ENCODE measurements at regions not wholly inside any gene's neighbourhood (a gene's known extent, or its start where the extent isn't known, plus 50 kb on each side); places are given as distances from the start of the nearest gene placed in this dataset.

GRCh38 chr13:97140611-97141010 is 81.5 kb upstream of the MBNL2 start:
- Histone ChIP-seq H2AFZ (ENCODE audit: low read length) (no peak overlapping the region), H3K9me3 (ENCODE audit: low read length) (no peaks in the 10 kb centered on the region), H3K4me1 (ENCODE audit: insufficient read depth, low read length) (peaks cover 25% of the 10 kb centered on the region), H3K9me2 (replicated peaks; ENCODE audit: low read length) (no peaks in the 10 kb centered on the region), H3K9ac (ENCODE audit: low read length) (no peak overlapping the region), H4K20me1 (ENCODE audit: low read length) (no peaks in the 10 kb centered on the region), H3F3A (ENCODE audit: low read length, unreplicated experiment) (no peaks in the 10 kb centered on the region), H3K4me3 (ENCODE audit: low read length) (no peak overlapping the region), H3K79me2 (ENCODE audit: low read length) (no peaks in the 10 kb centered on the region), H3K36me3 (ENCODE audit: low read depth, low read length) (no peaks in the 10 kb centered on the region), H3K27ac (ENCODE audit: low read length) (peak overlapping the region; percentile 73), H3K27me3 (ENCODE audit: low read length) (no peaks in the 10 kb centered on the region), H3K4me2 (ENCODE audit: low read length) (peak overlapping the region; percentile 75)
- DNase-seq (no peak), ATAC-seq (no peak)
- ChIA-PET CTCF (interaction anchor here (0.6 to 1.4 kb wide), 4 partner anchors 24 to 204 kb away, joined by 3 to 15 read pairs (median 3); no protein-coding TSS in a partner anchor), POLR2A (ENCODE audit: unreplicated experiment) (interaction anchor here (0.9 kb wide), 1 partner anchor 82 kb away, joined by 6 read pairs; the partner anchor contains the start of gene MBNL2)
- BruUV-seq (replicated peaks): no TSS peak
- intact Hi-C loops (cut with micrococcal nuclease): no loop called here
- TF ChIP-seq EZH2 (IDR thresholded peaks at IDR 0.05; ENCODE audit: low read length, unreplicated experiment) (no peak), EZH2phosphoT487 (IDR thresholded peaks at IDR 0.05; ENCODE audit: borderline replicate concordance, low read length) (no peak)
- TF ChIP-seq, protein P1, sequence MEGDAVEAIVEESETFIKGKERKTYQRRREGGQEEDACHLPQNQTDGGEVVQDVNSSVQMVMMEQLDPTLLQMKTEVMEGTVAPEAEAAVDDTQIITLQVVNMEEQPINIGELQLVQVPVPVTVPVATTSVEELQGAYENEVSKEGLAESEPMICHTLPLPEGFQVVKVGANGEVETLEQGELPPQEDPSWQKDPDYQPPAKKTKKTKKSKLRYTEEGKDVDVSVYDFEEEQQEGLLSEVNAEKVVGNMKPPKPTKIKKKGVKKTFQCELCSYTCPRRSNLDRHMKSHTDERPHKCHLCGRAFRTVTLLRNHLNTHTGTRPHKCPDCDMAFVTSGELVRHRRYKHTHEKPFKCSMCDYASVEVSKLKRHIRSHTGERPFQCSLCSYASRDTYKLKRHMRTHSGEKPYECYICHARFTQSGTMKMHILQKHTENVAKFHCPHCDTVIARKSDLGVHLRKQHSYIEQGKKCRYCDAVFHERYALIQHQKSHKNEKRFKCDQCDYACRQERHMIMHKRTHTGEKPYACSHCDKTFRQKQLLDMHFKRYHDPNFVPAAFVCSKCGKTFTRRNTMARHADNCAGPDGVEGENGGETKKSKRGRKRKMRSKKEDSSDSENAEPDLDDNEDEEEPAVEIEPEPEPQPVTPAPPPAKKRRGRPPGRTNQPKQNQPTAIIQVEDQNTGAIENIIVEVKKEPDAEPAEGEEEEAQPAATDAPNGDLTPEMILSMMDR (conservative IDR thresholded peaks at IDR 0.05; ENCODE audit: low read depth, low read length): no peak

DNA sequence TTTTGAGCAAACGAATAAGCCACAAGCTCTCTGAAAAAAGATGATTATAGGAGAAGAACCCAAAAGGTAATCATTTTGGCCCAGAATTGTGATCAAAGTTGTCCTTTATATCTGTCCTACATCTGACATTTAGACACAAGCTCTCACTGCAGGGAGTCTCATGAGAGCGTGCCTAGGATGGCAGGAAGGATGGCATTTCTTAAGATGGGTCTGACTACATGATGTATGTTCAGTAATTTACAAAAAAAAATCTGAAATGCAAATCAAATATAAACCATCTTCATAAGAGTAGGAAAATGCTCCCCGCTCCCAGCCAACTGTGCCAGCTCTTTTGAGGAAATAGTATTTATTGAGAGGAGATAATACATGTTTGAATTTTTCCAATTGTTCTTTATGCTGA is 81.0 kb upstream of the MBNL2 start:
- Histone ChIP-seq H3K4me3 (ENCODE audit: low read length) (peak overlapping the region; percentile 29), H3F3A (ENCODE audit: low read length, unreplicated experiment) (no peaks in the 10 kb centered on the region), H3K4me1 (ENCODE audit: insufficient read depth, low read length) (peaks cover 25% of the 10 kb centered on the region), H3K27ac (ENCODE audit: low read length) (peak overlapping the region; percentile 73), H3K79me2 (ENCODE audit: low read length) (no peaks in the 10 kb centered on the region), H4K20me1 (ENCODE audit: low read length) (no peaks in the 10 kb centered on the region), H3K36me3 (ENCODE audit: low read depth, low read length) (no peaks in the 10 kb centered on the region), H3K9me2 (replicated peaks; ENCODE audit: low read length) (no peaks in the 10 kb centered on the region), H3K4me2 (ENCODE audit: low read length) (peak overlapping the region; percentile 75), H2AFZ (ENCODE audit: low read length) (no peak overlapping the region), H3K9ac (ENCODE audit: low read length) (peak overlapping the region; percentile 11; the same call in 1 of the 2 replicates), H3K9me3 (ENCODE audit: low read length) (no peaks in the 10 kb centered on the region), H3K27me3 (ENCODE audit: low read length) (no peaks in the 10 kb centered on the region)
- no peak; the same call in 1 of the 2 replicates for ATAC-seq
- ChIA-PET POLR2A (ENCODE audit: unreplicated experiment) (interaction anchor here (0.9 kb wide), 1 partner anchor 81 kb away, joined by 6 read pairs; the partner anchor contains the start of gene MBNL2), CTCF (interaction anchor here (0.6 to 1.4 kb wide), 6 partner anchors 15 to 204 kb away, joined by 3 to 15 read pairs (median 3); no protein-coding TSS in a partner anchor)
- BruUV-seq (replicated peaks): no TSS peak
- no peak for DNase-seq
- TF ChIP-seq EZH2 (IDR thresholded peaks at IDR 0.05; ENCODE audit: low read length, unreplicated experiment): no peak
- no peak for TF ChIP-seq EZH2phosphoT487 (IDR thresholded peaks at IDR 0.05; ENCODE audit: borderline replicate concordance, low read length)
- TF ChIP-seq, protein P1 (conservative IDR thresholded peaks at IDR 0.05; ENCODE audit: low read depth, low read length): no peak
- intact Hi-C loops (cut with micrococcal nuclease): no loop called here

GRCh38 chr13:97141564-97142005 is 80.5 kb upstream of the MBNL2 start:
- Histone ChIP-seq H3K9me2 (replicated peaks; ENCODE audit: low read length) (no peaks in the 10 kb centered on the region), H3K9me3 (ENCODE audit: low read length) (no peaks in the 10 kb centered on the region), H3K4me2 (ENCODE audit: low read length) (peak overlapping the region; percentile 75), H3K4me3 (ENCODE audit: low read length) (peak overlapping the region; percentile 29), H3K4me1 (ENCODE audit: insufficient read depth, low read length) (peaks cover 25% of the 10 kb centered on the region), H3K27ac (ENCODE audit: low read length) (peak overlapping the region; percentile 73), H3K36me3 (ENCODE audit: low read depth, low read length) (no peaks in the 10 kb centered on the region), H4K20me1 (ENCODE audit: low read length) (no peaks in the 10 kb centered on the region), H3K9ac (ENCODE audit: low read length) (peak overlapping the region; percentile 11; the same call in 1 of the 2 replicates), H3K27me3 (ENCODE audit: low read length) (no peaks in the 10 kb centered on the region), H2AFZ (ENCODE audit: low read length) (no peak overlapping the region), H3K79me2 (ENCODE audit: low read length) (no peaks in the 10 kb centered on the region), H3F3A (ENCODE audit: low read length, unreplicated experiment) (no peaks in the 10 kb centered on the region)
- DNase-seq: peak; percentile 92
- no TSS peak for BruUV-seq (replicated peaks)
- intact Hi-C loops (cut with micrococcal nuclease): no loop called here
- CTCF ChIA-PET: interaction anchor here (0.6 to 1.4 kb wide), 6 partner anchors 16 to 203 kb away, joined by 3 to 10 read pairs (median 3); no protein-coding TSS in a partner anchor
- TF ChIP-seq EZH2 (IDR thresholded peaks at IDR 0.05; ENCODE audit: low read length, unreplicated experiment) (no peak), EZH2phosphoT487 (IDR thresholded peaks at IDR 0.05; ENCODE audit: borderline replicate concordance, low read length) (no peak)
- TF ChIP-seq, protein P1 (conservative IDR thresholded peaks at IDR 0.05; ENCODE audit: low read depth, low read length): no peak
- POLR2A ChIA-PET (ENCODE audit: unreplicated experiment): interaction anchor here (0.7 to 0.9 kb wide), 2 partner anchors 81 to 173 kb away, joined by 4 to 6 read pairs; partner anchors contain the start of gene MBNL2
- ATAC-seq: peak; percentile 99

Measured in PC-3 (cell line).